Keratinocyte (primary cell): ENCODE measurements at regions not wholly inside any gene's neighbourhood (a gene's known extent, or its start where the extent isn't known, plus 50 kb on each side); places are given as distances from the start of the nearest gene placed in this dataset.

ENCODE experiments used
- DNase-seq: peaks from one replicate; pipeline ENCODE4 v3.0.0-alpha.2; 2011; ENCODE audit warnings: low read depth, missing footprints, low spot score
- FAIRE-seq: peaks from 2 replicates; lab custom pipeline; 2011; peaks lifted over from hg19 to GRCh38; lab: Jason Lieb, UNC
- H2AFZ ChIP-seq: 2 replicates; pipeline ENCODE4 v1.6.0; 2012; ENCODE audit warnings: low read length, control low read depth, inconsistent platforms; ENCODE audit not compliant: control insufficient read depth
- H3K27ac ChIP-seq: 2 replicates; pipeline ENCODE4 v1.5.1; 2011; ENCODE audit warnings: low read length; ENCODE audit not compliant: control insufficient read depth, insufficient read depth
- H3K27me3 ChIP-seq: 3 replicates; pipeline ENCODE4 v1.6.0; 2011; ENCODE audit warnings: low read length; ENCODE audit not compliant: control insufficient read depth, insufficient read depth; ENCODE audit errors: extremely low read depth
- H3K36me3 ChIP-seq, 2 experiments: 2 replicates in 1 of 2; 3 replicates in 1 of 2; pipeline ENCODE4 v1.5.1; 2011; ENCODE audit warnings: low read length in 2 of 2, mild to moderate bottlenecking in 1 of 2; ENCODE audit not compliant: control insufficient read depth in 2 of 2, insufficient read depth in 2 of 2; ENCODE audit errors: extremely low read depth in 1 of 2
- H3K4me1 ChIP-seq: 3 replicates; pipeline ENCODE4 v1.5.1; 2011; ENCODE audit warnings: low read length; ENCODE audit not compliant: control insufficient read depth, insufficient read depth; ENCODE audit errors: extremely low read depth
- H3K4me2 ChIP-seq: 3 replicates; pipeline ENCODE4 v1.6.0; 2011; ENCODE audit warnings: low read depth, low read length; ENCODE audit not compliant: control insufficient read depth, insufficient read depth; ENCODE audit errors: extremely low read depth
- H3K4me3 ChIP-seq, 3 experiments: fragments of 200-600 bp in 1 of 3; sonication (generic) in 1 of 3; 2 replicates in 2 of 3; 3 replicates in 1 of 3; pipeline ENCODE4 v1.5.1; 2011 to 2016; ENCODE audit warnings: low read length in 3 of 3, mild to moderate bottlenecking in 3 of 3, control low read depth in 2 of 3, inconsistent platforms in 1 of 3, low read depth in 1 of 3, mixed read lengths in 1 of 3, mixed run types in 1 of 3, moderate library complexity in 1 of 3; ENCODE audit not compliant: control insufficient read depth in 2 of 3, insufficient read depth in 2 of 3; ENCODE audit errors: extremely low read depth in 1 of 3
- H3K79me2 ChIP-seq: 2 replicates; pipeline ENCODE4 v1.6.0; 2012; ENCODE audit warnings: low read length; ENCODE audit not compliant: control insufficient read depth, insufficient read depth
- H3K9ac ChIP-seq: 3 replicates; pipeline ENCODE4 v1.6.0; 2011; ENCODE audit warnings: low read length; ENCODE audit not compliant: control insufficient read depth, insufficient read depth; ENCODE audit errors: extremely low read depth
- H3K9me1 ChIP-seq: 3 replicates; pipeline ENCODE4 v1.6.0; 2011; ENCODE audit warnings: low read length; ENCODE audit not compliant: control insufficient read depth, insufficient read depth; ENCODE audit errors: extremely low read depth
- H3K9me3 ChIP-seq: 2 replicates; pipeline ENCODE4 v1.5.1; 2012; ENCODE audit warnings: low read depth, low read length; ENCODE audit not compliant: control insufficient read depth
- H4K20me1 ChIP-seq: 3 replicates; pipeline ENCODE4 v1.6.0; 2011; ENCODE audit warnings: low read length; ENCODE audit not compliant: control insufficient read depth, insufficient read depth; ENCODE audit errors: extremely low read depth
- EZH2 ChIP-seq: IDR thresholded peaks from one replicate; pipeline ENCODE4 v1.6.1; 2012; ENCODE audit warnings: inconsistent platforms, mild to moderate bottlenecking, low read length, moderate library complexity
- dilution Hi-C: fragments of 300-500 bp; cut with MboI; formaldehyde crosslinking; loops from one replicate; pipeline ENCODE4 v1.7.0; 2020; ENCODE audit warnings: low sequenced_read_pairs; ENCODE audit not compliant: extremely low pct_ligation_motif_present
- TF ChIP-seq, protein P1 (sequence below), 3 experiments: IDR thresholded peaks in 1 of 3; conservative IDR thresholded peaks in 1 of 3; optimal IDR thresholded peaks in 1 of 3; 2 replicates in 2 of 3; 3 replicates in 1 of 3; pipeline versions ENCODE3 to v1.5.1; 2011; ENCODE audit warnings: low read length in 3 of 3, mild to moderate bottlenecking in 3 of 3, moderate library complexity in 2 of 3, control low read depth in 1 of 3, inconsistent platforms in 1 of 3; ENCODE audit not compliant: insufficient read depth in 2 of 3; ENCODE audit errors: extremely low read depth in 1 of 3

DNA sequence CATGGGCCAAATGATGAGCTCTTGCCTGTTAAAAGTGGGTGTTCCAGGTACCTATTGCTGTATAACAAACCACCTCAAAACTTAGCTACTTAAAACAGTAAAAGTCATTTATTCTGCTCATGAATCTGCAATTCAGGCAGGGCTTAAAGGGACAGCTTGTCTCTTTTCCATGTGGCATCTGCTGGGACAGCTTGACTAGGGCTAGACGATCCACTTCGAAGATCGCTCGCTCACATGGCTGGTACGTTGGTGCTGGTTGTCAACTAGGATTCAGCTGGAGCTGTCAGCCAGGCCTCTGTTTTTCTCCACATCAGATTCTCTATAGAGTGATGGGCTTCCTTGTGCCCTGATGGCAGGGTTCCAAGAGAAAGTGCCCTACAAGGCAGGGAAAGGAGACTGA lies 581.3 kb downstream of the NTRK3 start:
- Histone ChIP-seq H3K27me3 (no peaks in the 10 kb centered on the region), H3K4me3 (no peak overlapping the region), H3K4me2 (no peak overlapping the region), H2AFZ (no peak overlapping the region), H3K9me1 (no peaks in the 10 kb centered on the region), H3K27ac (no peak overlapping the region), H3K9me3 (no peaks in the 10 kb centered on the region), H3K36me3 (no peaks in the 10 kb centered on the region), H3K4me1 (no peaks in the 10 kb centered on the region), H4K20me1 (no peaks in the 10 kb centered on the region), H3K9ac (no peak overlapping the region), H3K79me2 (no peaks in the 10 kb centered on the region)
- DNase-seq (no peak), FAIRE-seq (no peak)
- TF ChIP-seq, protein P1, sequence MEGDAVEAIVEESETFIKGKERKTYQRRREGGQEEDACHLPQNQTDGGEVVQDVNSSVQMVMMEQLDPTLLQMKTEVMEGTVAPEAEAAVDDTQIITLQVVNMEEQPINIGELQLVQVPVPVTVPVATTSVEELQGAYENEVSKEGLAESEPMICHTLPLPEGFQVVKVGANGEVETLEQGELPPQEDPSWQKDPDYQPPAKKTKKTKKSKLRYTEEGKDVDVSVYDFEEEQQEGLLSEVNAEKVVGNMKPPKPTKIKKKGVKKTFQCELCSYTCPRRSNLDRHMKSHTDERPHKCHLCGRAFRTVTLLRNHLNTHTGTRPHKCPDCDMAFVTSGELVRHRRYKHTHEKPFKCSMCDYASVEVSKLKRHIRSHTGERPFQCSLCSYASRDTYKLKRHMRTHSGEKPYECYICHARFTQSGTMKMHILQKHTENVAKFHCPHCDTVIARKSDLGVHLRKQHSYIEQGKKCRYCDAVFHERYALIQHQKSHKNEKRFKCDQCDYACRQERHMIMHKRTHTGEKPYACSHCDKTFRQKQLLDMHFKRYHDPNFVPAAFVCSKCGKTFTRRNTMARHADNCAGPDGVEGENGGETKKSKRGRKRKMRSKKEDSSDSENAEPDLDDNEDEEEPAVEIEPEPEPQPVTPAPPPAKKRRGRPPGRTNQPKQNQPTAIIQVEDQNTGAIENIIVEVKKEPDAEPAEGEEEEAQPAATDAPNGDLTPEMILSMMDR (optimal IDR thresholded peaks at IDR 0.05 in 1 of 3, IDR thresholded peaks at IDR 0.05 in 1 of 3, conservative IDR thresholded peaks at IDR 0.05 in 1 of 3; ENCODE audit: extremely low read depth in 1 of 3, insufficient read depth in 2 of 3, low read length in 3 of 3) = no peak
- TF ChIP-seq EZH2 = no peak
- dilution Hi-C loops = no loop called here

DNA sequence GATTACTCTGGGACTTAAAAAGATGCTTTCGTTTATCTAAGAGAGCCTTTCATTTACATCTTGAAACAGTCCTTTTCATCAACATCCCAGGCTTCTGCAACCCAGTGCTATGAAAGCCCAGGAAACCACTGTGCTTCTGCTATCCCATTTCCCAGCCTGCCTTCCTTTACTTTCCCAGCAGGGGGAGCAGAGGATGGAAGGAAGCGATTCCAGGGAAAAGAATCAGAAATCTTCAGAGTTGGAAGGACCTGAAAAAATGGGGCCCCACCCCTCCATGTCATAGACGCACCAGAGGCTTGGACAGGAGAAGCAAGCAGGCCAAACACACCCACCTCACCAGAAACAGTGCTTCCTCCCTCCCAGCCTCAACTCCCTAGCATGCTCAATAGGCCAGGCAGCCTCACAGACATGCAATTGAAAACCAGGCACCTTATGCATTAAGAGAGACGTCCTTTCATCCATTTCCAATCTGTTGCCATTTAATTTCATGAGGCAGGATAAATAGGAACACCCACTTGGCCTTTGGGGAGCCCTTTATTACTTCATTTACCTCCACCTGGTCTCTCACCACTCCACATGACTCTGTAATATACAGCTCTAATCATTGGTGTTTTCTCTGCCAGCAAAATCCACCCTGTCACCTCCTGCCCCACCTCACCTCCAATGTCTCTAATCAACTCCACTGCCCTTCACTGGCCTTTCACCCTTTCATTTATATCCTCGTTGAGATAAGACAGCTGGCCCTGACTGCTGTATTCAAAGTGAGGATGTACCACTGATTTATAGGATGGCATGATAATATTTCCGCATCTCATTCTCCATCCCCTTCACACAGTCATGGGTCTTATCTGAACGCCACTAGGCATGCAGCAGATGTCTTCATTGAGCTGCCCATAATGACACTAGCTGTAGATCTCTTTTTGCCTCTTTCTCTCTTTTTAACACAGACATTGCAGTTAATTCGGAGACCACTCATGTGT lies 583.9 kb downstream of the NTRK3 start:
- TF ChIP-seq, protein P1 (optimal IDR thresholded peaks at IDR 0.05 in 1 of 3, IDR thresholded peaks at IDR 0.05 in 1 of 3, conservative IDR thresholded peaks at IDR 0.05 in 1 of 3; ENCODE audit: extremely low read depth in 1 of 3, insufficient read depth in 2 of 3, low read length in 3 of 3) = peak; percentile 43 to 73 (median 54)
- TF ChIP-seq EZH2 = no peak
- no peak for DNase-seq

More for the DNA sequence above, 583.9 kb downstream of the NTRK3 start:
- H3K27ac ChIP-seq = no peak overlapping the region
- no peaks in the 10 kb centered on the region for H3K79me2 ChIP-seq
- H3K9ac ChIP-seq = no peak overlapping the region
- no peak overlapping the region for H3K4me3 ChIP-seq
- no peaks in the 10 kb centered on the region for H4K20me1 ChIP-seq
- no peak for FAIRE-seq
- H3K9me3 ChIP-seq = no peaks in the 10 kb centered on the region
- no peaks in the 10 kb centered on the region for H3K36me3 ChIP-seq
- dilution Hi-C loops = no loop called here
- no peak overlapping the region for H3K4me2 ChIP-seq
- H3K27me3 ChIP-seq = no peaks in the 10 kb centered on the region
- H3K4me1 ChIP-seq = peaks cover 3% of the 10 kb centered on the region
- H2AFZ ChIP-seq = no peak overlapping the region
- H3K9me1 ChIP-seq = no peaks in the 10 kb centered on the region
